ENCODE measurements at regions not wholly inside any gene's neighbourhood (a gene's known extent, or its start where the extent isn't known, plus 50 kb on each side); places are given as distances from the start of the nearest gene placed in this dataset.

GRCh38 chr20:19003366-19004336 is 190.1 kb downstream of the SCP2D1 start:
- peak; percentile 88 for DNase-seq

GRCh38 chr20:19004975-19005374 is 191.4 kb downstream of the SCP2D1 start:
- DNase-seq, result no peak

- no peak for DNase-seq
Observed at GRCh38 chr20:19008497-19008896, 194.9 kb downstream of the SCP2D1 start.

GRCh38 chr20:19009081-19009688 is 195.6 kb downstream of the SCP2D1 start:
- no peak for DNase-seq

- DNase-seq, result no peak
Observed at GRCh38 chr20:19012676-19013075, 199.1 kb downstream of the SCP2D1 start.

- DNase-seq, result no peak
Observed at GRCh38 chr20:19013907-19014306, 198.5 kb upstream of the SLC24A3 start.

- no peak for DNase-seq
Observed at GRCh38 chr20:19015351-19016139, 196.9 kb upstream of the SLC24A3 start.

GRCh38 chr20:19016140-19016497 is 196.3 kb upstream of the SLC24A3 start:
- DNase-seq, result no peak

- DNase-seq, result no peak
Observed at GRCh38 chr20:19017104-19017690, 195.2 kb upstream of the SLC24A3 start.

- DNase-seq, result no peak
Observed at GRCh38 chr20:19018881-19019280, 193.6 kb upstream of the SLC24A3 start.

- no peak for DNase-seq
Observed at GRCh38 chr20:19019734-19020364, 192.6 kb upstream of the SLC24A3 start.

- no peak for DNase-seq
Observed at GRCh38 chr20:19021406-19022117, 190.9 kb upstream of the SLC24A3 start.

- DNase-seq, result no peak
Observed at GRCh38 chr20:19022118-19022575, 190.3 kb upstream of the SLC24A3 start.

- no peak for DNase-seq
Observed at GRCh38 chr20:19022791-19023448, 189.5 kb upstream of the SLC24A3 start.

- DNase-seq, result no peak
Observed at GRCh38 chr20:19024296-19025035, 188.0 kb upstream of the SLC24A3 start.

GRCh38 chr20:19025430-19026120 is 186.9 kb upstream of the SLC24A3 start:
- DNase-seq, result no peak

GRCh38 chr20:19026121-19026878 is 186.1 kb upstream of the SLC24A3 start:
- no peak for DNase-seq

GRCh38 chr20:19026901-19027644 is 185.4 kb upstream of the SLC24A3 start:
- no peak for DNase-seq

Measured in DMS79 treated with DMSO at 0.1 percent for 48 hours (cell line).